ENCODE measurements at regions not wholly inside any gene's neighbourhood (a gene's known extent, or its start where the extent isn't known, plus 50 kb on each side); places are given as distances from the start of the nearest gene placed in this dataset.

DNA sequence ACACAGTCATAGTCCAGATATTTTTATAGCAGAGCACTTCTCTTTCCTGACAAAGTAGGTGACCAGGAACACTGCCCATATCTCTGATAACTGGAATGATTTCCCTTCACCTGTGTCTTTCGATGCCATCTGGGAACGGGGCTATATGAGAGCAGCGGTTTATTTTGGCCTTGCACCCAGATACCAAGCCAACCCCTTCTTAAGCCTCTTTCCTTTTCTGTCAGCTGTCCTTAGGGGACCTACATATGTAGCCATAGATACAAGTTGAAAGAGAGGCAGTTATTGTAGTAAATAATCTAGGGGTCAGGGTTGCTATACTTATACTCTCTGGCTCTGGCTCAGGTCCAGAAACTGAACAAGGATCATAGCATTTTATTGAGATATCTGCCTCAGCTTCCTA is 128.8 kb downstream of the NHLRC3 start:
- no peak for DNase-seq

DNA sequence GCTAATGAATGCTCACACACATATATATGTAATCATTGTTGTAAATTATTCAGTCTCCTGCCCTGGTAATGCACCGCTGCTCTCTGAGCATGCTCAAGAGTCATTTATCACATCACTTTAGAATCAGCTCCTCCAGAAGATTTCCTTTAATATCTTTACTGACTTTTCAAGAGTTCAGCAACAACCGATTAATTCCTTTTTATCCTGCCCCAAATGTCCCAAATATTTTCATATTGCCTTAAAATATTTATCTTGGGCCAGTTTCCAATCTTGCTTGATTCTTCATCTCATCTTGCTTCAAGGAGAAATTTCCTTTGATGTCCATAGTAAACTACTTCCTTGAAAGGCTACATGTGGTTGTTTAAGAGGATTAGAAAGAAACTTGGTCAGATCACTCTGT is 132.5 kb downstream of the NHLRC3 start:
- DNase-seq = no peak

DNA sequence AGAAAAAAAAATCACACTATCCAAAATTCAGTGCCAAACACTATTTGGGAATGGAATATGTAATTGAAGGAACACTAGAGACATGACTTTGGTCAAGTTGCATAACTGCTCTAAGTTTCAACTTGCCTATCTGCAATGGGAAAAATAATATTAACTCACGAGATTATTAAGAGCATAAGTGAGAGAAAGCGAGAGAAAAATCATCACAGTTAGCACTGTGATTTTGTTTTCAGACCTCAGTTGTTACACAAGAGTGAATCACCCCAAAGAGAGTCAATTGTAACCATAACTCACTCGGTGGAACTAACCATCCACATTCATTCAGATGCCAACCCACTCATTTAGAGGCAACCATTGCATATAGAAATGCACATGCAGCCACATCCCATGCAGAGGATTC is 147.1 kb downstream of the NHLRC3 start:
- no peak for DNase-seq

DNA sequence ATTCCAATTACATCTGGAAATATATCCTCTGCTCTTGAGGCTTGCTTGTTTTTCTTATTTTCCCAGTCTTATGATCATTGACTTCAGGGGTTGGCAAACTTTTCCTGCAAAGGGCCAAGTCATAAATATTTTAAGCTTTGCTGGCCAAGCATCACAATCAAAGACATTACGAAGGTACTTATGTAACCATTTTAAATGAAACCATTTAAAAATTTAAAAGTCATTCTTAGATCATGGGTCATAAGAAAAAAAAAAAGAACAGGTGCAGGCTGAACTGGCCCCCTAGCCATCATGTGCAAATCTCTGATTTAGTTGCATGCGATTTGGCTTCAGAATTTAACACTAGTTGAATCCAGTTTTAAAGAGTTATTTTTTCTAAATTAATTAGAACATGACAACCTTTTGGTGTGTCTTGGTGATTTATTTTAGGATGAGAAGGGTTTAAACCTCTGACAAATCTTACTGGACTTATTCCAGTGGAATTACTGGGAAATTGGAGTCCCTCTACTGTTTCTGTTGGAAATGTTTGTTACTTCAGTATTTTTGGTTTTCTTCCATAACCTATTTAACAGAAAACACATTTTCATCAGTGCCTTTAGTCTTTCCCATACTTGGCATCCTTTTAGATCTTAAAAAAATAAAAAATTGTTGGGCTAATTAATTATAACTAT is 148.1 kb downstream of the NHLRC3 start:
- no peak for DNase-seq

DNA sequence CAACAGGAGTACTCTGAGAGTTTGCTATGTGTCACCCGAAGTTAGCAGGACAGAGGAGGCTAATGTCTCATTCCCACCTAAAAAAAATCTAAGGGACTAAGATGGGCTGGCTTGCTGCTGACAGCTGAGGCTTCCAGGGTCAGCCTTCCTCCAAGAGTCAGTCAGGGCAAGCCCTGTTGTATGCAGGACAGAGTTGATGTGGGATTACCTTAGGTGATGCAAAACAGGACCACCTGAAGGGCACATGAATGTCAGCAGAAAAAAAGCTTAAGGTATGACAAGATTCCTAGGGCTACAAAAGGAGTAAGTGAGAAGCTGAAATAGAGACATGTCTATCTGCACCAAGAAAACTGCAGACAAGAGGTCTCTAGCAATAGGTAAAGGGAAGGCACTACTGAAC is 151.5 kb downstream of the NHLRC3 start:
- DNase-seq = no peak

DNA sequence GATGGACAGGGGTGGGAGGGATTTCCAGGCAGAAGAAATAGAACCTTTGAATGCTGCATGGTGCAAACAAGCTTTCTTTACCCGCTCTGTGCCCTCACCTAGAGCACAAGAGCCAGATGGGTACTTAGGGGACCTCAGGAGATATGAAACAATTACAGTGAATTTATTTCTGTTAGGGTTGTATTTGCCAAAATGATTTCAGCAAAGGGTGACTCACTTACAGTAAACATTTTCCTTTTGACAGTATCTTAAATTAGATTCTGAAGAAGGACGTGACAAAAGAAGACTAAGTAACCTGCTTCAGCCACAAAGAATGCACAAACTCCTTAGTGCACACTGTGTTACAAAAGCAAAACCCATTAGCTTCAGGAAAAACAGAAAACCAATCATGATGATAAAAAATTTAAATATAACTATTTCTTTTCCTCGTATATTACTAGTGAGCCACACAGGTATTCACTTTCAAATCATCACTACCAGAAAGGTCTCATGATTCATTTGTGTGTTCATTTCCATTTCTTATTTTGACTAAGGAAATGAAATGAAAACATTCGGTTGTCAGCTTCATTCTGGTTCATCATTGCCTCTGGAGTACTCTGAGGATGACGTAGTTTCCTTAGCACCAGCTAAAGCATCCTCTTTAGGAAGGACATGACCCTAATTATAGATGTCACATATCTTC is 158.8 kb downstream of the NHLRC3 start:
- DNase-seq = no peak

DNA sequence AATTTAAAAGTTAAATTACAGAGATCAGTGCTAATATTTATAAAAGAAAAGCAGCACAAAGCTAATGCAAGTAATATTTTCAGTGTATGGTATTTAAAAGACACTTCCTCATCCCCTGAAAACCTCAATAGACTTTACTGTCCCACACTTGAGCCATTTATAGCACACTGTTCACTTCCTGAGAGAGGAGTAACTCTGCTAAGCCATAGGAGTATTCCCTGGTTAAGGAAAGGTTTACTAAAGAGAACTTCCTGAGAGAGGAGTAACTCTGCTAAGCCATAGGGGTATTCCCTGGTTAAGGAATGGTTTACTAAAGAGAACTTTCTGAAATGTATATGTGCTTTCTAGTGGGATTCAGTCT is 159.4 kb downstream of the NHLRC3 start:
- no peak for DNase-seq

DNA sequence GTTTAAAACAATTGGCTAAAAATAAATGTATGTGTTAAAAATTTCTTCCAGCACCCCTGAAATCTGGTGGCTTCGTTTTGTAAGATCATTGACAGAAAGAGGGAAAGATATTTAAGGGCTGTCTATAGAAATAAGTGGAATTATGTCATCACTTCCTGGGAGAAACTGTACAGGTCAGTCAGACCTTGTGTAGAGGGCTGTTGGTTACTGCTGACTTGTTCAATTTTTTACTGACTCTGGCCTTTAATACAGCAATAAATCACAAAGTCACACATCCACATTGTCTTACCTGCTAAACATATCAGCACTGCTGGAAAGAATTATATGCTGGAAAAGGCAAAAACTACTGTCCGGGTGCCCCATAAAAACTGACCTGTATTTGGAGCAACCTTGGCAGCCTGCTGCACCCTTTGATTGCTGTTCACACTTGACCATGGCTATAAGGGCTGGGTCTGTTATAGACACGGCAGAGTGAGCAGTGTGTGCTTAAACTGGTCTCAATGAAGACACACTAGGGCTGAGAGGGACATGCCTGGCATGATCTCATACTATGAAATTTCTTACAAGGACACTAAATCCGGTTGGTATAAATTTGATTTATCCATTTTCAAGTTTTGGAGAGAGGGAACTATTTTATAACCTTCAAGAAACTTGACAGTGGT is 162.1 kb downstream of the NHLRC3 start:
- DNase-seq = no peak

DNA sequence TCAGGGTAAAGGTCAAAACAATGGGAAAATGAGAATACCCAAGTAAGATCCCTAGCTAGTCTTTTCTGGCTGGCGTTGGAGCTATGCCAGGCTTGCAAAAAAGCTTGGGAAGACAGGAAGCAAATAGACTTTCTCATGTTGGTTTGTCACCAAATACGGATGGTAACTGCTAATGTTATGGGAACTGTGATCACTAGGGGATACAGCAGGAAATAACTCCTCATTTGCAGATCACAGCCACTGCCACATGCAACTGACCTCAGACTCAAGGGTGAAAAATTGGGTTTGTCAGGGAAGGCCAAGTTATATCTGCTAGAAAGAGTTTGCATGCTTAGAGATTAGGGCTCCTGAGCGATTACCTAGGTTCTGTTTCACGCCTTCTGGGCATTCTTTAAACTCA is 162.9 kb downstream of the NHLRC3 start:
- DNase-seq = no peak

DNA sequence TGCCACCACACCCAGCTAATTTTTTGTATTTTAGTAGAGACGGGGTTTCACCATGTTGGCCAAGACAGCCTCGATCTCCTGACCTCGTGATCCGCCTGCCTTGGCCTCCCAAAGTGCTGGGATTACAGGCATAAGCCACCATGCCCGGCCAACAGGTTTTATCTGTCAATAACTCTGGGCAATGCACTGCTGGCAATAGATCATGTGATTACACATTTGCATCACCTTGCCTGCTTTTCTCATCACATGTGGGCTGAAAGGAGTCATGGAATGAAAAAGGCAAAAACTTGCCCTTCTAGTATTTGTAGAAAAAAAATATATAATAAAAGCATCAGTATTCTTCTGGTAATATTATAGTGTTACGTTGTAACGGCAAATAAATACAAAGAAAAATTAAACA is 164.5 kb downstream of the NHLRC3 start:
- no peak for DNase-seq

DNA sequence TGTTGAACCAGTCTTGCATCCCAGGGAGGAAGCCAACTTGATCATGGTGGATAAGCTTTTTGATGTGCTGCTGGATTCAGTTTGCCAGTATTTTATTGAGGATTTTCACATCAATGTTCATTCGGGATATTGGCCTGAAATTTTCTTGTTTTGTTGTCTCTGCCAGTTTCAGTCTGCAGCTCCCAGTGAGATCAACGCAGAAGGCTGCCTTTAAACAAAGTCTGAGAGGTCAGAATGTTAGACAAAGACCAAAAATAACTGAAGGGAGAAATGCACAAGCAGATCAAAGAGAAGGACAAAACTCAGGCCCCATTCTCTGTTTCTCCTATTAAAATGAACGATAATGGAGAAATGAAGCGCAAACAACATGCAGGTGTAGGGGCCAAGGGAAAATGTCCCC is 170.4 kb downstream of the NHLRC3 start:
- no peak for DNase-seq

DNA sequence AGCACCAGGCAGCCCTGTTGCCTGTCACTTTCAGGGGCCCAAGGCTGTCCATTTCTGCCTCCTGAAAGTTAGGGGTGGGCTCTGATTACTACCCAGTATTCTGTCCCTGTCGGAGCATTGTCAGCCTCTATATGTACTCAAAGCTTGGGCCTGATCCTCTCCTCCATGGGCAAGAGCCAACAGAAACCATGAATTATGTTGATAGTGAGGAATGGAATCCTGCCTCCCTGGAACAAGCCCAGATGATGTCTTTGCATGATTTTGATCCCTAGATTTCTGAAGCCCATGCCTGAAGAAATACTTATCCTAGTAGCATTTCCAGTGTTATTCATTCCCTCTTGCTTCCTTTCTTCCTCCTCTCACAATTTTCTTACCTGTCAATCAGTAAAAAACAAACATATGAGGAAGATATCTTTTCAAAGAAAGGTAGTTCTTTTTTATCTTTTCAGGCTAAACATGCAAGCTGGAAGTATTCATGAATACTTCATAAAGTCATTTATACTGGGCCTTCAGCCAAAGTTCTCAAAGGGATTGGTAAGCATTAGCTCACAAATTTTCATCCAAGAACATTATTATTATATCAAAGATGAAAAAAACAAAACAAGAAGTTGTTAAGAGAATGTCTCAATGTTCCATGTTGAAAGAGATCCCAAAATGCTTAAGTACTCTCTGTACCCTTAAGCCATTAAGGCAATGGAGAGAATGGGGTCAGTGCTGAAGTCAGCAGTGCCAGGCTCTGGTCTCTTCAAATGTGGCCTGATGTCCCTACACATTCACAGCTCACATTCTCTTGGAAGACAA is 171.7 kb downstream of the NHLRC3 start:
- DNase-seq = peak; percentile 59

DNA sequence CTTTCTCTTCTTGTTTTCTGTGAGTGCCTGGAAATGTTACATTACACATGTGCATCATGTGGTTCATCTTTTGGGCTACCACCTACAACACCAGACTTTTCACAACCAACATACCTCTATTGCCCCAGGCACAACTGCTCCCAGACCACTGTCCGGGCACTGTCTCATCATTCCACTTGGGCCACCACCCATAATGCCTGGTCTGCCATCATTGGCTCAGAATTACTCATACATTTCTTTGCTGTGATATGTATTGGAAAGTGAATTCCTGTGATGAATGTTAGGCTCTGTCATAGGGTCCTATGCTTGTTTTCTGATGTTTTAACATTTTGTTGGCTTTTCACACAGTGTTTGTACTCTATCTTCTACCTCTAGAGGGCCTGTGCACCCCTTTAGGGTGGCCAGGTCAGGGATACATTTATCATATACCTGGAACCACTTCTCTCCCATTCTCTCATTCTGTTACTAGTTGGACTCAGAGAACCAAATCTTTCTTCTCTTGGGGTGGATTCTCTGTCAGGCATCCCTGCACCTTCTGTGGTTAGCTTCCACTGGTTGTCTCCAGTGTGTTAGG is 172.8 kb downstream of the NHLRC3 start:
- peak; percentile 27 for DNase-seq

DNA sequence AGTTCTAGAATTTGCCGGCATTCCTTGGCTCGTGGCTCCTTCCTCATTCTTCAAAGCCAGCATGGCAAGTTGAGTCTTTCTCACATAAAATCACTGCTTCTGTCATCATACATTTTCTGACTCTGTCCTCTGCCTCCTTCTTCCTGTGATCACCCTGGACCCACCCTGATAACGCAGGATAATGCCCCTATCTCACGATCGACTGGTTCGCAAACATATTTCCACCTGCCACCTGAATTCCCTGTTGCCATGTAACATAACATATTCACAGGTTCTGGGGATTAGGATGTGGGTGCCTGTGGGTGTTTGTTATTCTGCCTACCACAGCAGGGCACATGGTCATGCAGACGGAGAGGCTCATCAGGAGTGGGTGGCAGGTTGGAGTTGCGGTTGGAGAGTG is 177.7 kb downstream of the NHLRC3 start:
- DNase-seq = no peak

DNA sequence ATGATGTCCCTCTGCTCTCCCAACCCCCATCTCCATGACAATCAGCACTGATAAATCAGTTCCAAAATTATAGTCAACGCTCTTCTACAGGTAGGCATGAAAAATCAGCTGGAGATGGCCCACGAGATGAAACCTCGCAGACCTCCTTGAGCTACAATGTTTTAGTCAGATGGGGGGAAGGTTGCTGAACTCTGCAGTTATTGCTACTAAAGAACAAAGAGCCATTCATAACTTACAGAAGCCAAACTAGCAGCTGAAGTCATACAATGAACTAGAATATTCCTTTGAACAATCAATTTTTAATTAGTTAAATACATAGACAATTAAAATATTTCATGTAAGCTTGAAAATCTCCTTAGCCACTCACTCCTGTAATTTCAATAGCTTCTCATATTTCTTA is 179.2 kb downstream of the NHLRC3 start:
- DNase-seq = no peak

DNA sequence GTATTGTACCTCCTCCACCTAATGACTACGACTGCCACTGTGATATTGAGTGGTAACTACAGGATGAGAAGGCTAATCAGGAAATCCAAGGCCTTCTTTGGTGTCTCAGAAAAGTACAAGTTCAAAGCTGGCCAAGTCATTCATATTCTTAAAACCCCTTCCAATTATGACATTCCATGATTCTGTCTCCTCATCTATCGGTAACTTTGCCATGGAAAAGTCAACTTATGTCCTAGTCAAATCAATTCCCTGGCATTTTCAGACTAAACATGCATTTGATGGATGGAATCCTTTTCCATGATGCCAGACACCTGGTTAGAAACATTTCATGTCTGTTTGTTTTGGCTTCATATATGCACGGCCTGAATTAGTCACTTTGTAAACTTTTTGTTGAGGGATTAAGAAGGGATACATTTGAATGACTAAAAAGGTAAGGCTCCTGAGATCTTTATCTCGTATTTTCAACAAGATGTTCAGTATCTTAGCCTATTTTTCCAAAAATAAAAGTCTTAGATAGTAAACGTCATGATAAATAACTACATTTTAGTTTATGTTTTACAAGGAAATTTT is 186.5 kb downstream of the NHLRC3 start:
- DNase-seq = no peak

DNA sequence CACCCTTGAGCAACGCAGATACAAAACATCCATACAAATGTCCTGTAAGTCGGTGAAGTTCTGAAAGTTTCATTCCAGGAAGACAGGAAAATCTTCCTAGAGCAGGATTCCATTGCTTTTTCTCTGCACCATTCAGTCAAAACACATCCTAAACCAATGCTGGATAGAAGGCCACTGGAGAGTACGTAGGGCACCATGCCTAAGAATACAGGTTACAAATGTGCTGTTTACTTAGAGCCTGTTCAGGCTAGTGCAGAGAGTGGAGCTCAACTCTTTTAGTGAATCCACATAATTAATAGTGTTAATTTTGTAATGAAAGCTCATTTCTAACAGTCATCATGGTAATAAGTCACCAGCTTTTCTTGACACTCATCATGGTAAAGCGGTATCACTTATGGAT is 187.6 kb downstream of the NHLRC3 start:
- DNase-seq = no peak

DNA sequence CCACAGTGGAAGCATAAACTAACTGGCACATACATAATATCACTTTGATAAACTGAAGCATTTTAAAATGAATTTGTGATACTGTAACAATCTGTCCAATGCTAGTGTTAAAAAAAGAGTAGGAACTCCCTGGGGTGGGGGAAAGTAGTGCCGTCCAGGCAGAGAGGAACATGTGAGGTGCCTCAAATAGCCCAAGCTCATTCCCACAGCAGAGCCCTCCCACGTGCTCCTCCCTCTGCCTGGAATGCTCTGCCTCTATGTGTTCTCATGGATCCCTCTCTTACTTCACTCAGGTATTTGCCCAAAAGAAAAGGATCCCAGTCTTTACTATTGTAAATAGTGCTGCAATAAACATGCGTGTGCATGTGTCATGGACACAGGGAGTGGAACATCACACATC is 188.1 kb downstream of the NHLRC3 start:
- DNase-seq = no peak

DNA sequence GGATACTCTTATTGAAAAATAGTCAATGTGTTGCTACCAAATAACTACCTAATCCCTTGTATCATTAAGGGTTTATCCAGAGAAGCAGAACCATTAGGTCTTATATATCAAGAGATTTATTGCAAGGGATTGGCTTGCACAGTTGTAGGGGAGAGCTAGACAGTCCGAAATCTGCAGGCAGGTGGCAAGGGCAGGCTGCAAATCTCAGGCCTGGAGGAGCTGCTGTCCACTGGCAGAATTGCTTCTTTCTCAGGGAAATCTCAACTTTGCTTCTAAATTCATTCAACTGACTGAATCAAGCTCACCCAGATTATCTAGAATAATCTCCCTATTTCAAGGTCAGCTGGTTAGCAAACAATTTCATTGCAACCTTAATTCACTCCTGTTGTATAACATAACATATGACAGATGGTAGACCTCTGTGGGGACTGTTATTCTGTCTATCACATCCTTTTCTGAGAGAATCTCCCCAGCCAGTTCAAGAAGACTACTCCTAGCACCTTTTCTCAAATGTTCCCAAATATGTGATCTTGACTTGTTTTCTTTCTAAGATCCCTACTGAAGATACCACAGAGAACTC is 194.2 kb downstream of the NHLRC3 start:
- DNase-seq = no peak

DNA sequence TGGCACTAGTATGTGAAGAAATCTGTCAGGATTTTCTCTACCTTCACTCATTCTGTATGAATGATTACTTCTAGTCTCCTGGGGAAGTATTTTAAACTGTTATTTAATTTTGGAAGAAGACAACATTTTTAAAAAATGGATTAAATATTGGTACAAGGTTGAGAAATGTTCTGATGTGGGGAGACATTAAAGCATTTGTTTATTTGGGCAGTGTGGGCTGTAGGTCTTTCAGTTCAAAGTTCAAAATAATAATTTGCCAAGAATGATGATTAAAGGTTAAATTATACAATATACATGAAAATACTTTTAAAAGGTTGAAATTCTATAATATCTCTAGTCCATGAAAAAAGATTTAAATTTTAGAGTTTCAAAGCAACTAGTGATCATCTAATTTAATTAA is 194.7 kb downstream of the NHLRC3 start:
- DNase-seq = no peak

DNA sequence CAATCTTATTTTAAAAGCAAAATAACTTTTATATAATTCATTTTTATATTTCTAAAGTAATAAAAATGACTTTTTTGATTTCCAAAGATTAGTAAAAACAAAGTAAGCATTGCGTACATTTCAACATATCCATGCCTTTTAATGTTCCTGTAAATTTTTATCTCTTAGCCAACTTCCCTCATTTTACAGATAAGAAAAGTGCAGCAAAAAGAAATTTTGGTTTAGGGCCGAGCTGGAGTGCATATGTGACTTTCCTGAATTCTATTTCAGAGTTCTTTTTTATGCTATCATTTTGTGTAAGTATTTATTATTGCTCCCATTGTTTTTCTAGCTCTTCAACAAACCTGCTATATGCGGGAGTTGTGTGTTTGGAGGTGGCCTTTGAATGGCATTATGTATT is 195.3 kb downstream of the NHLRC3 start:
- no peak for DNase-seq

DNA sequence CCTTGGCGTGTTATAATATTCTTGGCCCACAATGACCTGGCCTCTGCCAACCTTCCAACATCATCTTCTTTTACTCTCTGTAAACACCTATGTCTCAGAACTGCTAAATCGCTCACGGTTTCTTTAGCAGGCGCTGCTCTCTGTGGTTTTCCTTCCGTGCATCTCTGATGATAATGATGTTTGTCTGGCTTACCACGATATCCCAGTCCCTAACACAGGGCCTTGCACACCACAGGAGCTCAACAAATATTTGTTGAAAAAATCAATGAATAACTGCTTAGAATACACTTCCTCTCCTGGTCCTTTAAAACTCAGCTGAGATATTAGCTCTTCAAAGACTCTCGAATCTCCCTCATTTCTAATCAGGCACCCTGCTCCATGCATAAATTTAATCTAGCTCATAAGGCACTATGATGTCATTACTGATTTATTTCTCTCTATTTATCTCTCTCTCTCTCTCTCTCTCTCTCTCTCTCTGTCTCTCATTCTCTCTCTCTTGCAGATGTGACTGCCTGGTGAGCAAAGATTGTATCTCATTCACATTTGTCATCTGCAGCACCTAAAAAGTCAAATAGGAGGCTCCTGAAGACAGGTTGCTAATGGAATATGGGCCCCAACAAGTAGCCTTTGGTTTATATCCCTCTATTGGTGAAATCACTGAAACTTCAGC is 206.4 kb downstream of the NHLRC3 start:
- DNase-seq = no peak
